Adrenal gland (tissue), 9 donors: ENCODE measurements at regions not wholly inside any gene's neighbourhood (a gene's known extent, or its start where the extent isn't known, plus 50 kb on each side); places are given as distances from the start of the nearest gene placed in this dataset.

Experiments used
- DNase-seq, 7 donors: peaks; one replicate each; pipeline ENCODE4 v3.0.0-alpha.2; 2019 to 2020
- H3K27ac ChIP-seq, 5 donors: fragments of 200-600 bp; sonication (generic) in 4 of 5; 1 replicate in 3 of 5; 2 replicates in 2 of 5; pipeline versions ENCODE4 v1.5.1 to v1.8.0; 2016 to 2020; ENCODE audit warnings: mild to moderate bottlenecking in 1 of 5
- H3K27me3 ChIP-seq: fragments of 200-600 bp; 2 replicates; pipeline ENCODE4 v1.8.0; 2021
- H3K36me3 ChIP-seq, 2 donors: fragments of 200-600 bp; replicated peaks in 1 of 2; 1 replicate in 1 of 2; 2 replicates in 1 of 2; pipeline versions ENCODE4 v1.5.1 to v1.8.0; 2018 to 2022
- H3K4me1 ChIP-seq, 2 donors: fragments of 200-600 bp; replicated peaks in 1 of 2; 1 replicate in 1 of 2; 2 replicates in 1 of 2; pipeline versions ENCODE4 v1.5.1 to v1.8.0; 2018 to 2021
- H3K4me3 ChIP-seq, 4 donors: fragments of 200-600 bp; sonication (generic) in 3 of 4; one replicate each; pipeline ENCODE4 v1.5.1; 2016 to 2018
- H3K9me3 ChIP-seq, 3 donors: fragments of 200-600 bp; sonication (generic) in 1 of 3; replicated peaks in 1 of 3; 1 replicate in 2 of 3; 2 replicates in 1 of 3; pipeline versions ENCODE4 v1.5.1 to v1.8.0; 2016 to 2021
- CTCF ChIP-seq, 6 experiments: fragments of 450-650 bp in 4 of 6; fragments of 200-600 bp in 2 of 6; sonication (generic) in 1 of 6; IDR thresholded peaks; 1 replicate in 5 of 6; 2 replicates in 1 of 6; pipeline versions ENCODE4 v1.5.1 to v1.8.0; 2016 to 2021; ENCODE audit warnings: antibody characterized with exemption in 6 of 6, mild to moderate bottlenecking in 2 of 6, moderate library complexity in 1 of 6
- POLR2A ChIP-seq, 2 donors: fragments of 450-650 bp; IDR thresholded peaks; one replicate each; pipeline ENCODE4 v1.6.1; 2017; ENCODE audit warnings: antibody characterized with exemption in 2 of 2, mild to moderate bottlenecking in 2 of 2, moderate library complexity in 1 of 2
- WGBS, 4 donors: extraction: QIAGEN DNeasy Blood & Tissue Kit in 2 of 4; methylation state at CpG; one replicate each; pipeline versions ENCODE4 v1.1.5 to v1.1.7; 2013 to 2017; 5-methylcytosine and 5-hydroxymethylcytosine counted together
- intact Hi-C, 2 donors: fragments of 100-400 bp; cut with DNase I; formaldehyde crosslinking; loops; one replicate each; pipeline versions ENCODE4 v1.14.1 to v1.15.0; 2022 to 2023
- donor health status: healthy with polysubstance abuse.
- donor health status: Bipolar disorder and iron deficiency.
- donor health status: DM: yes; HTN: yes; CAD: no.
- donor health status: DM: no; HTN: no; CAD: no.
- donor health status: DM: no; HTN: no; CAD: no.

GRCh38 chr4:4685810-4686795, 144.3 kb upstream of the STX18 start:
- no peak for DNase-seq
- H3K27ac ChIP-seq = no peak overlapping the region
- no peaks in the 10 kb centered on the region for H3K9me3 ChIP-seq
- no peaks in the 10 kb centered on the region for H3K4me1 ChIP-seq
- intact Hi-C loops = no loop called here
- H3K4me3 ChIP-seq = no peak overlapping the region
- TF ChIP-seq CTCF (IDR thresholded peaks at IDR 0.05) = no peak
- no peak for TF ChIP-seq POLR2A (IDR thresholded peaks at IDR 0.05)
- no peaks in the 10 kb centered on the region for H3K27me3 ChIP-seq
- no peaks in the 10 kb centered on the region for H3K36me3 ChIP-seq
- 77 to 85% (median 79%) methylated on average over 9 to 10 of the region's 10 CpGs for WGBS, 4 donors

GRCh38 chr4:4681653-4682052, 139.8 kb upstream of the STX18 start:
- no peak for DNase-seq
- TF ChIP-seq CTCF (IDR thresholded peaks at IDR 0.05) = no peak
- no peak for TF ChIP-seq POLR2A (IDR thresholded peaks at IDR 0.05)
- WGBS, 4 donors = 94 to 96% (median 96%) methylated on average over 4 of the region's 4 CpGs
- intact Hi-C loops = no loop called here
- no peaks in the 10 kb centered on the region for H3K4me1 ChIP-seq
- H3K4me3 ChIP-seq = no peak overlapping the region
- H3K36me3 ChIP-seq = no peaks in the 10 kb centered on the region
- no peaks in the 10 kb centered on the region for H3K9me3 ChIP-seq
- no peaks in the 10 kb centered on the region for H3K27me3 ChIP-seq
- no peak overlapping the region for H3K27ac ChIP-seq

GRCh38 chr4:4680758-4681157, 138.9 kb upstream of the STX18 start:
- Histone ChIP-seq H3K36me3 (no peaks in the 10 kb centered on the region), H3K27me3 (no peaks in the 10 kb centered on the region), H3K27ac (no peak overlapping the region), H3K4me3 (no peak overlapping the region), H3K4me1 (no peaks in the 10 kb centered on the region), H3K9me3 (no peaks in the 10 kb centered on the region)
- DNase-seq = no peak
- intact Hi-C loops = no loop called here
- WGBS, 4 donors = 70 to 83% (median 74%) methylated on average over 2 of the region's 2 CpGs
- TF ChIP-seq CTCF (IDR thresholded peaks at IDR 0.05) (no peak), POLR2A (IDR thresholded peaks at IDR 0.05) (no peak)

GRCh38 chr4:4680243-4680642, 138.4 kb upstream of the STX18 start:
- no peaks in the 10 kb centered on the region for H3K4me1 ChIP-seq
- no peak for TF ChIP-seq POLR2A (IDR thresholded peaks at IDR 0.05)
- TF ChIP-seq CTCF (IDR thresholded peaks at IDR 0.05) = no peak
- intact Hi-C loops = no loop called here

More at GRCh38 chr4:4680243-4680642, 138.4 kb upstream of the STX18 start:
- Histone ChIP-seq H3K27me3 (no peaks in the 10 kb centered on the region), H3K9me3 (no peaks in the 10 kb centered on the region), H3K27ac (no peak overlapping the region), H3K36me3 (no peaks in the 10 kb centered on the region), H3K4me3 (no peak overlapping the region)
- no peak for DNase-seq
- WGBS, 4 donors = 97 to 100% (median 99%) methylated on average over 4 of the region's 4 CpGs
